ENCODE measurements at regions not wholly inside any gene's neighbourhood (a gene's known extent, or its start where the extent isn't known, plus 50 kb on each side); places are given as distances from the start of the nearest gene placed in this dataset.

GRCh38 chr2:133720429-133720828 lies 152.2 kb upstream of the NCKAP5 start:
- Mint-ChIP-seq H3K36me3 (ENCODE audit: unreplicated experiment) (no peaks in the 10 kb centered on the region), H3K4me3 (ENCODE audit: unreplicated experiment) (no peak overlapping the region), H3K27me3 (ENCODE audit: unreplicated experiment) (no peaks in the 10 kb centered on the region), H3K9me3 (ENCODE audit: unreplicated experiment) (peaks cover 2% of the 10 kb centered on the region), H3K4me1 (ENCODE audit: low read depth, unreplicated experiment) (no peaks in the 10 kb centered on the region), H3K27ac (ENCODE audit: unreplicated experiment) (no peak overlapping the region)
- no peak for TF ChIP-seq CTCF (IDR thresholded peaks at IDR 0.05; ENCODE audit: partially characterized antibody, unreplicated experiment)
- no peak for DNase-seq

- DNase-seq = no peak
- TF ChIP-seq CTCF (IDR thresholded peaks at IDR 0.05; ENCODE audit: partially characterized antibody, unreplicated experiment) = no peak
- Mint-ChIP-seq H3K27ac (ENCODE audit: unreplicated experiment) (no peak overlapping the region), H3K4me3 (ENCODE audit: unreplicated experiment) (no peak overlapping the region), H3K9me3 (ENCODE audit: unreplicated experiment) (peaks cover 2% of the 10 kb centered on the region), H3K4me1 (ENCODE audit: low read depth, unreplicated experiment) (no peaks in the 10 kb centered on the region), H3K27me3 (ENCODE audit: unreplicated experiment) (no peaks in the 10 kb centered on the region), H3K36me3 (ENCODE audit: unreplicated experiment) (no peaks in the 10 kb centered on the region)
These were observed 152.9 kb upstream of the NCKAP5 start for GRCh38 chr2:133721118-133721517.

- DNase-seq = no peak
- TF ChIP-seq CTCF (IDR thresholded peaks at IDR 0.05; ENCODE audit: partially characterized antibody, unreplicated experiment) = no peak
- Mint-ChIP-seq H3K27me3 (ENCODE audit: unreplicated experiment) (no peaks in the 10 kb centered on the region), H3K4me1 (ENCODE audit: low read depth, unreplicated experiment) (no peaks in the 10 kb centered on the region), H3K27ac (ENCODE audit: unreplicated experiment) (no peak overlapping the region), H3K36me3 (ENCODE audit: unreplicated experiment) (no peaks in the 10 kb centered on the region), H3K9me3 (ENCODE audit: unreplicated experiment) (peaks cover 2% of the 10 kb centered on the region), H3K4me3 (ENCODE audit: unreplicated experiment) (no peak overlapping the region)
These were observed 154.9 kb upstream of the NCKAP5 start for GRCh38 chr2:133723133-133723532.

- Mint-ChIP-seq H3K4me1 (ENCODE audit: low read depth, unreplicated experiment) (no peaks in the 10 kb centered on the region), H3K27ac (ENCODE audit: unreplicated experiment) (no peak overlapping the region), H3K36me3 (ENCODE audit: unreplicated experiment) (no peaks in the 10 kb centered on the region)
These were observed 158.7 kb upstream of the NCKAP5 start for GRCh38 chr2:133726973-133727372.

GRCh38 chr2:133732059-133732458 lies 163.8 kb upstream of the NCKAP5 start:
- H3K27ac Mint-ChIP-seq (ENCODE audit: unreplicated experiment) = no peak overlapping the region

More at GRCh38 chr2:133726973-133727372, 158.7 kb upstream of the NCKAP5 start:
- no peak for DNase-seq
- TF ChIP-seq CTCF (IDR thresholded peaks at IDR 0.05; ENCODE audit: partially characterized antibody, unreplicated experiment) = no peak
- H3K4me3 Mint-ChIP-seq (ENCODE audit: unreplicated experiment) = no peak overlapping the region
- H3K27me3 Mint-ChIP-seq (ENCODE audit: unreplicated experiment) = no peaks in the 10 kb centered on the region
- no peaks in the 10 kb centered on the region for H3K9me3 Mint-ChIP-seq (ENCODE audit: unreplicated experiment)

More at GRCh38 chr2:133732059-133732458, 163.8 kb upstream of the NCKAP5 start:
- Mint-ChIP-seq H3K4me3 (ENCODE audit: unreplicated experiment) (no peak overlapping the region), H3K27me3 (ENCODE audit: unreplicated experiment) (no peaks in the 10 kb centered on the region), H3K36me3 (ENCODE audit: unreplicated experiment) (no peaks in the 10 kb centered on the region), H3K9me3 (ENCODE audit: unreplicated experiment) (peaks cover 2% of the 10 kb centered on the region), H3K4me1 (ENCODE audit: low read depth, unreplicated experiment) (no peaks in the 10 kb centered on the region)
- TF ChIP-seq CTCF (IDR thresholded peaks at IDR 0.05; ENCODE audit: partially characterized antibody, unreplicated experiment) = no peak
- DNase-seq = no peak

Measured in glutamatergic neuron (in vitro differentiated cells).